ENCODE measurements at regions not wholly inside any gene's neighbourhood (a gene's known extent, or its start where the extent isn't known, plus 50 kb on each side); places are given as distances from the start of the nearest gene placed in this dataset.

DNA sequence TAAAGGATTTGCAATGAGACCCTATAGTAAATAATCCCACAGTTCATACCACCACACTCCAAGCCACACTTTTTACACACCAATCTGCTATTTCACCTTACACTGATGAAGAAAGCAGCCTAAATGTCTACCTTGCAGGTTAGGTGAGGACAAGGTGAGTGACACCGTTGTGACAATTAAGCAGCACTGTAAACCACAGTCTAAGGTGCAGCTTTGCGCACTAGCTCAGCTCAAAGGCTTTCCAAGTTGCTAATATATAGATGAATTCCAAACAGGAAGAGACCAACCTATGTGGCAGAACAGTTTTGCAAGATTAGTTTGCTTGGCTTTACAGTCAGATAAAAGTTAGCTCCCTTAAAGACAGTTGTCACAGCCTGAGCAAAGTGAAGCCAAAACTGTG lies 429.5 kb upstream of the MARCKS start:
- H4K20me1 ChIP-seq (ENCODE audit: insufficient read depth, low read length): no peaks in the 10 kb centered on the region
- H3K79me2 ChIP-seq (ENCODE audit: insufficient read depth, low read length): no peaks in the 10 kb centered on the region
- H3K9me3 ChIP-seq (ENCODE audit: low read length): no peaks in the 10 kb centered on the region
- H3K36me3 ChIP-seq (ENCODE audit: insufficient read depth, low read length): no peaks in the 10 kb centered on the region
- no peak overlapping the region for H3K9ac ChIP-seq (ENCODE audit: low read length)
- H3K27me3 ChIP-seq (ENCODE audit: insufficient read depth, low read length): no peaks in the 10 kb centered on the region
- H2AFZ ChIP-seq (ENCODE audit: low read length): no peak overlapping the region
- TF ChIP-seq, protein P1, sequence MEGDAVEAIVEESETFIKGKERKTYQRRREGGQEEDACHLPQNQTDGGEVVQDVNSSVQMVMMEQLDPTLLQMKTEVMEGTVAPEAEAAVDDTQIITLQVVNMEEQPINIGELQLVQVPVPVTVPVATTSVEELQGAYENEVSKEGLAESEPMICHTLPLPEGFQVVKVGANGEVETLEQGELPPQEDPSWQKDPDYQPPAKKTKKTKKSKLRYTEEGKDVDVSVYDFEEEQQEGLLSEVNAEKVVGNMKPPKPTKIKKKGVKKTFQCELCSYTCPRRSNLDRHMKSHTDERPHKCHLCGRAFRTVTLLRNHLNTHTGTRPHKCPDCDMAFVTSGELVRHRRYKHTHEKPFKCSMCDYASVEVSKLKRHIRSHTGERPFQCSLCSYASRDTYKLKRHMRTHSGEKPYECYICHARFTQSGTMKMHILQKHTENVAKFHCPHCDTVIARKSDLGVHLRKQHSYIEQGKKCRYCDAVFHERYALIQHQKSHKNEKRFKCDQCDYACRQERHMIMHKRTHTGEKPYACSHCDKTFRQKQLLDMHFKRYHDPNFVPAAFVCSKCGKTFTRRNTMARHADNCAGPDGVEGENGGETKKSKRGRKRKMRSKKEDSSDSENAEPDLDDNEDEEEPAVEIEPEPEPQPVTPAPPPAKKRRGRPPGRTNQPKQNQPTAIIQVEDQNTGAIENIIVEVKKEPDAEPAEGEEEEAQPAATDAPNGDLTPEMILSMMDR (IDR thresholded peaks at IDR 0.05; ENCODE audit: low read length): no peak
- no peak for TF ChIP-seq EZH2 (IDR thresholded peaks at IDR 0.05; ENCODE audit: borderline replicate concordance, low read length)
- no peak overlapping the region for H3K4me2 ChIP-seq (ENCODE audit: low read length)
- H3K4me1 ChIP-seq (ENCODE audit: insufficient read depth, low read length, severe bottlenecking): no peaks in the 10 kb centered on the region
- H3K9me2 ChIP-seq (ENCODE audit: low read depth, low read length): no peaks in the 10 kb centered on the region
- H3F3A ChIP-seq (ENCODE audit: insufficient read depth, low read length): no peaks in the 10 kb centered on the region
- no peak overlapping the region for H3K4me3 ChIP-seq (ENCODE audit: low read depth, low read length, poor library complexity, severe bottlenecking)
- H3K27ac ChIP-seq (ENCODE audit: low read depth, low read length, poor library complexity, severe bottlenecking): no peak overlapping the region

DNA sequence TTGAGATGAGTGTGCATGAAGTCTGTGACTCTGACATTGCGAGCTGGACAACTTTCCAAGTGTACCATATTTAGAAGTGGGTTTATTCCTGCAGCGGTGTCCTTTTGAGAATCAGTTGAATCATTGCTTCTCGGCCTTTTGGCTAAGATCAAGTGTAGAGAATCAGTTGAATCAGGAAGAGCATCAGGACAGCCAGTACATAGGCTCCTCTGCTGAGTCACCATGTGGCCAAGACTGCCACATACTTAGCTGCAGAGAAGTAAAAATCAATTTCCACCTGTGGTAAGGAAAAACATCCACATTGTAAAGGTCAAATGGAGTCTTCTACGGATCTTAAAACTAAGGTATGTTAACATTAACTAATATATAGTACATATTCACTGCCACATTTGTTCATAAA lies 428.4 kb upstream of the MARCKS start:
- Histone ChIP-seq H3K36me3 (ENCODE audit: insufficient read depth, low read length) (no peaks in the 10 kb centered on the region), H3K4me1 (ENCODE audit: insufficient read depth, low read length, severe bottlenecking) (no peaks in the 10 kb centered on the region), H3K4me2 (ENCODE audit: low read length) (no peak overlapping the region), H3F3A (ENCODE audit: insufficient read depth, low read length) (no peaks in the 10 kb centered on the region), H3K79me2 (ENCODE audit: insufficient read depth, low read length) (no peaks in the 10 kb centered on the region), H3K27ac (ENCODE audit: low read depth, low read length, poor library complexity, severe bottlenecking) (no peak overlapping the region), H2AFZ (ENCODE audit: low read length) (no peak overlapping the region), H3K9me3 (ENCODE audit: low read length) (no peaks in the 10 kb centered on the region), H3K4me3 (ENCODE audit: low read depth, low read length, poor library complexity, severe bottlenecking) (no peak overlapping the region), H4K20me1 (ENCODE audit: insufficient read depth, low read length) (no peaks in the 10 kb centered on the region), H3K9ac (ENCODE audit: low read length) (no peak overlapping the region), H3K9me2 (ENCODE audit: low read depth, low read length) (no peaks in the 10 kb centered on the region), H3K27me3 (ENCODE audit: insufficient read depth, low read length) (no peaks in the 10 kb centered on the region)
- no peak for TF ChIP-seq EZH2 (IDR thresholded peaks at IDR 0.05; ENCODE audit: borderline replicate concordance, low read length)
- TF ChIP-seq, protein P1 (IDR thresholded peaks at IDR 0.05; ENCODE audit: low read length): no peak

DNA sequence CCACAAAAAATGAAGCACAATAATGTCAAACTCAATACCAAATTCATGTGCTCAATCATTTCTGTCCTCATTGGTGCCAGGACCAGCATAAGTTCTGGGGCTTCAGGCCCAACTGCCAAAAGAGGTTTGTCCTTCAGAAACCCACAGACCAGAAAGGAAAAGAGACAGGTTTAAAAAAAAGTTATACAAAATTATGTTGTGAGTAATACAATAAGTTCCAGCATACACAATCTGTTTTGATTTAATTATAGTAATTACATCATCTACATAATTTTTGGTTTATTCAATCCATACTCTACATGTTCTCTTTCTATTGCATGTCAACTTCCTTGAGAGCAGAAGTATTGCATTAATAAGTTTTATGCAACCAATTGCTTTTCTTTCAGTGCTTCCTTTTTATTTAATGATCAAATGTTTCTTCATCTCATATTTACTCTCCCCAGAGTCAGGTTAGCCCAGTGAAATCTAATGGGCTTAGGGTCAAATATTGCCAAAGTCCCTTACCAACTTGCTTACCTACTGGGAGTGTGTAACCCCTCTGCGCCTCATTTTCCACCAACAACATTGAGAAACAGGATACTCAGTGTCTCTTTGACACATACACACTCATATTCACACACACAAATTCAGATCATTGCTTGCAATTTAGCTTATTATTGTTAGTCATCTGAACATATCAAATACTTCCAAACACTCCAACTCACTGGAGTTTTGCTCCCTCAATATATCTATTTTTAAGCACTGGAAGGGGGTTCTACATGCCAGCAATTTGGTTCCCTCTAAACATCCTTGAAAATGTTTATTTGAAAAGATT lies 424.4 kb upstream of the MARCKS start:
- Histone ChIP-seq H4K20me1 (ENCODE audit: insufficient read depth, low read length) (no peaks in the 10 kb centered on the region), H2AFZ (ENCODE audit: low read length) (no peak overlapping the region), H3F3A (ENCODE audit: insufficient read depth, low read length) (no peaks in the 10 kb centered on the region), H3K4me3 (ENCODE audit: low read depth, low read length, poor library complexity, severe bottlenecking) (no peak overlapping the region), H3K36me3 (ENCODE audit: insufficient read depth, low read length) (no peaks in the 10 kb centered on the region), H3K9me2 (ENCODE audit: low read depth, low read length) (no peaks in the 10 kb centered on the region), H3K9me3 (ENCODE audit: low read length) (no peaks in the 10 kb centered on the region), H3K4me2 (ENCODE audit: low read length) (no peak overlapping the region), H3K27ac (ENCODE audit: low read depth, low read length, poor library complexity, severe bottlenecking) (no peak overlapping the region), H3K9ac (ENCODE audit: low read length) (no peak overlapping the region), H3K27me3 (ENCODE audit: insufficient read depth, low read length) (no peaks in the 10 kb centered on the region), H3K79me2 (ENCODE audit: insufficient read depth, low read length) (no peaks in the 10 kb centered on the region), H3K4me1 (ENCODE audit: insufficient read depth, low read length, severe bottlenecking) (no peaks in the 10 kb centered on the region)
- TF ChIP-seq, protein P1 (IDR thresholded peaks at IDR 0.05; ENCODE audit: low read length): no peak
- no peak for TF ChIP-seq EZH2 (IDR thresholded peaks at IDR 0.05; ENCODE audit: borderline replicate concordance, low read length)
